ENCODE measurements at regions not wholly inside any gene's neighbourhood (a gene's known extent, or its start where the extent isn't known, plus 50 kb on each side); places are given as distances from the start of the nearest gene placed in this dataset.

GRCh38 chr18:73646772-73647171, 500.9 kb downstream of the FBXO15 start:
- Histone ChIP-seq H3K9ac (ENCODE audit: low read length) (no peak overlapping the region), H3K4me2 (ENCODE audit: low read length) (no peak overlapping the region), H4K91ac (ENCODE audit: low read depth, low read length) (no peak overlapping the region), H3K79me2 (ENCODE audit: control insufficient read depth, insufficient read depth, low read length, poor library complexity) (no peaks in the 10 kb centered on the region), H2AFZ (ENCODE audit: insufficient read depth, low read length, poor library complexity) (no peak overlapping the region), H2AK5ac (ENCODE audit: low read length) (no peak overlapping the region), H3K14ac (ENCODE audit: low read length) (no peak overlapping the region), H2BK5ac (ENCODE audit: low read depth, low read length, poor library complexity) (no peak overlapping the region), H4K8ac (ENCODE audit: low read depth, low read length) (no peak overlapping the region), H3K27me3 (ENCODE audit: insufficient read depth, low read length) (no peaks in the 10 kb centered on the region), H3K27ac (ENCODE audit: low read depth, low read length) (no peak overlapping the region), H3K23ac (ENCODE audit: low read length) (no peak overlapping the region), H3K18ac (ENCODE audit: low read length) (no peak overlapping the region), H2BK12ac (ENCODE audit: low read length) (no peak overlapping the region), H3K36me3 (ENCODE audit: control insufficient read depth in 1 of 2, insufficient read depth in 2 of 2, low read length in 2 of 2) (no peaks in the 10 kb centered on the region), H4K12ac (ENCODE audit: low read depth, low read length) (no peak overlapping the region), H3K79me1 (ENCODE audit: low read length) (peaks cover 2% of the 10 kb centered on the region), H3K9me3 (ENCODE audit: insufficient read depth, low read depth, low read length) (no peaks in the 10 kb centered on the region), H2BK120ac (ENCODE audit: insufficient read depth, low read length, poor library complexity) (no peak overlapping the region), H3K4ac (ENCODE audit: low read depth, low read length) (no peak overlapping the region), H3K4me3 (ENCODE audit: low read depth, low read length) (no peak overlapping the region), H3K4me1 (ENCODE audit: control insufficient read depth in 1 of 2, insufficient read depth in 2 of 2, low read length in 2 of 2) (no peaks in the 10 kb centered on the region)
- no peak for DNase-seq
- no CpG with 5 or more reads among the region's 3 CpGs for WGBS (ENCODE audit: extremely low coverage, insufficient coverage, insufficient read length)

- no peaks in the 10 kb centered on the region for H3K36me3 ChIP-seq (ENCODE audit: control insufficient read depth in 1 of 2, insufficient read depth in 2 of 2, low read length in 2 of 2)
- DNase-seq: no peak
- H3K79me2 ChIP-seq (ENCODE audit: control insufficient read depth, insufficient read depth, low read length, poor library complexity): no peaks in the 10 kb centered on the region
- no peak overlapping the region for H3K4me2 ChIP-seq (ENCODE audit: low read length)
- no peaks in the 10 kb centered on the region for H3K27me3 ChIP-seq (ENCODE audit: insufficient read depth, low read length)
- H4K8ac ChIP-seq (ENCODE audit: low read depth, low read length): no peak overlapping the region
- no CpG with 5 or more reads among the region's 4 CpGs for WGBS (ENCODE audit: extremely low coverage, insufficient coverage, insufficient read length)
- no peak overlapping the region for H2BK5ac ChIP-seq (ENCODE audit: low read depth, low read length, poor library complexity)
- H3K18ac ChIP-seq (ENCODE audit: low read length): no peak overlapping the region
- no peak overlapping the region for H2AFZ ChIP-seq (ENCODE audit: insufficient read depth, low read length, poor library complexity)
- H3K9me3 ChIP-seq (ENCODE audit: insufficient read depth, low read depth, low read length): no peaks in the 10 kb centered on the region
- peaks cover 2% of the 10 kb centered on the region for H3K79me1 ChIP-seq (ENCODE audit: low read length)
- H3K9ac ChIP-seq (ENCODE audit: low read length): no peak overlapping the region
- H3K4ac ChIP-seq (ENCODE audit: low read depth, low read length): no peak overlapping the region
- H3K4me3 ChIP-seq (ENCODE audit: low read depth, low read length): no peak overlapping the region
- H2BK12ac ChIP-seq (ENCODE audit: low read length): no peak overlapping the region
- no peaks in the 10 kb centered on the region for H3K4me1 ChIP-seq (ENCODE audit: control insufficient read depth in 1 of 2, insufficient read depth in 2 of 2, low read length in 2 of 2)
- H4K12ac ChIP-seq (ENCODE audit: low read depth, low read length): no peak overlapping the region
- no peak overlapping the region for H2BK120ac ChIP-seq (ENCODE audit: insufficient read depth, low read length, poor library complexity)
- no peak overlapping the region for H2AK5ac ChIP-seq (ENCODE audit: low read length)
- no peak overlapping the region for H4K91ac ChIP-seq (ENCODE audit: low read depth, low read length)
- no peak overlapping the region for H3K27ac ChIP-seq (ENCODE audit: low read depth, low read length)
- H3K14ac ChIP-seq (ENCODE audit: low read length): no peak overlapping the region
- H3K23ac ChIP-seq (ENCODE audit: low read length): no peak overlapping the region
Observed at GRCh38 chr18:73646196-73646595, 501.4 kb downstream of the FBXO15 start.

GRCh38 chr18:73645160-73645715, 502.4 kb downstream of the FBXO15 start:
- H2AFZ ChIP-seq (ENCODE audit: insufficient read depth, low read length, poor library complexity): no peak overlapping the region
- no peak overlapping the region for H3K14ac ChIP-seq (ENCODE audit: low read length)
- H3K27ac ChIP-seq (ENCODE audit: low read depth, low read length): no peak overlapping the region
- no peak overlapping the region for H3K4ac ChIP-seq (ENCODE audit: low read depth, low read length)
- no peaks in the 10 kb centered on the region for H3K79me2 ChIP-seq (ENCODE audit: control insufficient read depth, insufficient read depth, low read length, poor library complexity)
- DNase-seq: no peak
- H4K12ac ChIP-seq (ENCODE audit: low read depth, low read length): no peak overlapping the region
- H3K4me2 ChIP-seq (ENCODE audit: low read length): no peak overlapping the region
- H3K27me3 ChIP-seq (ENCODE audit: insufficient read depth, low read length): no peaks in the 10 kb centered on the region
- no peak overlapping the region for H2AK5ac ChIP-seq (ENCODE audit: low read length)
- no peaks in the 10 kb centered on the region for H3K4me1 ChIP-seq (ENCODE audit: control insufficient read depth in 1 of 2, insufficient read depth in 2 of 2, low read length in 2 of 2)
- H2BK5ac ChIP-seq (ENCODE audit: low read depth, low read length, poor library complexity): no peak overlapping the region
- no peak overlapping the region for H3K18ac ChIP-seq (ENCODE audit: low read length)
- peaks cover 2% of the 10 kb centered on the region for H3K79me1 ChIP-seq (ENCODE audit: low read length)
- no peak overlapping the region for H4K91ac ChIP-seq (ENCODE audit: low read depth, low read length)
- WGBS (ENCODE audit: extremely low coverage, insufficient coverage, insufficient read length): no CpG with 5 or more reads among the region's 2 CpGs
- no peak overlapping the region for H4K8ac ChIP-seq (ENCODE audit: low read depth, low read length)
- no peak overlapping the region for H2BK120ac ChIP-seq (ENCODE audit: insufficient read depth, low read length, poor library complexity)
- H3K9me3 ChIP-seq (ENCODE audit: insufficient read depth, low read depth, low read length): no peaks in the 10 kb centered on the region
- H3K23ac ChIP-seq (ENCODE audit: low read length): no peak overlapping the region
- no peak overlapping the region for H2BK12ac ChIP-seq (ENCODE audit: low read length)
- no peak overlapping the region for H3K9ac ChIP-seq (ENCODE audit: low read length)
- no peak overlapping the region for H3K4me3 ChIP-seq (ENCODE audit: low read depth, low read length)
- H3K36me3 ChIP-seq (ENCODE audit: control insufficient read depth in 1 of 2, insufficient read depth in 2 of 2, low read length in 2 of 2): no peaks in the 10 kb centered on the region

GRCh38 chr18:73639788-73640187, 507.8 kb downstream of the FBXO15 start:
- Histone ChIP-seq H4K91ac (ENCODE audit: low read depth, low read length) (no peak overlapping the region), H3K27ac (ENCODE audit: low read depth, low read length) (no peak overlapping the region), H3K4ac (ENCODE audit: low read depth, low read length) (no peak overlapping the region), H3K9me3 (ENCODE audit: insufficient read depth, low read depth, low read length) (no peaks in the 10 kb centered on the region), H3K14ac (ENCODE audit: low read length) (no peak overlapping the region), H3K79me2 (ENCODE audit: control insufficient read depth, insufficient read depth, low read length, poor library complexity) (no peaks in the 10 kb centered on the region), H3K4me3 (ENCODE audit: low read depth, low read length) (no peak overlapping the region), H2BK5ac (ENCODE audit: low read depth, low read length, poor library complexity) (no peak overlapping the region), H4K12ac (ENCODE audit: low read depth, low read length) (no peak overlapping the region), H3K27me3 (ENCODE audit: insufficient read depth, low read length) (no peaks in the 10 kb centered on the region), H3K23ac (ENCODE audit: low read length) (no peak overlapping the region), H2BK120ac (ENCODE audit: insufficient read depth, low read length, poor library complexity) (no peak overlapping the region), H3K79me1 (ENCODE audit: low read length) (peaks cover 2% of the 10 kb centered on the region), H3K9ac (ENCODE audit: low read length) (no peak overlapping the region), H4K8ac (ENCODE audit: low read depth, low read length) (no peak overlapping the region), H2AK5ac (ENCODE audit: low read length) (no peak overlapping the region), H3K4me2 (ENCODE audit: low read length) (no peak overlapping the region), H3K4me1 (ENCODE audit: control insufficient read depth in 1 of 2, insufficient read depth in 2 of 2, low read length in 2 of 2) (peaks cover 3 to 4% of the 10 kb centered on the region in 2 experiments), H2BK12ac (ENCODE audit: low read length) (no peak overlapping the region), H2AFZ (ENCODE audit: insufficient read depth, low read length, poor library complexity) (no peak overlapping the region), H3K36me3 (ENCODE audit: control insufficient read depth in 1 of 2, insufficient read depth in 2 of 2, low read length in 2 of 2) (no peaks in the 10 kb centered on the region), H3K18ac (ENCODE audit: low read length) (no peak overlapping the region)
- DNase-seq: no peak
- no CpG with 5 or more reads among the region's 6 CpGs for WGBS (ENCODE audit: extremely low coverage, insufficient coverage, insufficient read length)

Data from trophoblast cell (in vitro differentiated cells and primary cell).